MV-4-11 (cell line): ENCODE measurements at regions not wholly inside any gene's neighbourhood (a gene's known extent, or its start where the extent isn't known, plus 50 kb on each side); places are given as distances from the start of the nearest gene placed in this dataset.
"Not testable (repeated sequence)": the region's sequence is repeated elsewhere in the genome, so short reads cannot be mapped to it uniquely, and the experiment has no call there.

Source experiments
- DNase-seq: peaks from one replicate; lab custom pipeline; 2025; lab: John Stamatoyannopoulos, UW

GRCh38 chr14:85315733-85316290, 214.1 kb upstream of the FLRT2 start:
- peak; percentile 44 for DNase-seq

DNA sequence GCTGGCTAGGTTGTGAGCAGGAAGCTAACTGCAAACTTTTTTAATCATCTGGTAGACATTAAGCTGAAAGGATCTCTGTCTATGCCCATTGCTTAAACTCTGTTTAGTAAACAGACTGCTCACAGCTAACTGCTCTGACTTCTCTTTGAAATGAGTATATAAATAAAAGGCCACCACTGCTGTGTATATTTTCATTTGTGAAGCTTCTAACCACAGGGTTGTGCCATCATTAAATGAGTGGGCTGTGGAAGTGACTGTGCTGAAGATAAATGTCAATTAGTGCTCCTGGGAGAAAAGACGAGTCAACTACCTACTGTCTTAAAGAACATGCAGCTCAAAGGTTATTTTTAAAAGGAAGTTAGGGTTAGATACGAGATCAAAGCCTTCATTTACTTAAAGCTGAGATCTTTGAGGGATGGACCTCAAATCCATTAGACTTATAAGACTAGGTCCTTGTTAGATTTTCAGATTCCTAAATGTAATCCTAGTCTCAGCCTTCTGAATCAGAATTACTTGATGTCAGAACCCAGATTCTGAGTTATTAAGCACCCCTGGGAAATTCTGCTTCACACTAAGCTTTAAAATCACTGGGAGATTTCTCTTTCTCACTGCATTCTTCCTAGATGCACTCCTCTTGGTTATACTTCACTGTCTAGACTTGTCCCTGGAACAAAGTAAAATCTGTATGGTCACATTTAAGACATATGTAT, 213.1 kb upstream of the FLRT2 start:
- peak; percentile 24 for DNase-seq

DNA sequence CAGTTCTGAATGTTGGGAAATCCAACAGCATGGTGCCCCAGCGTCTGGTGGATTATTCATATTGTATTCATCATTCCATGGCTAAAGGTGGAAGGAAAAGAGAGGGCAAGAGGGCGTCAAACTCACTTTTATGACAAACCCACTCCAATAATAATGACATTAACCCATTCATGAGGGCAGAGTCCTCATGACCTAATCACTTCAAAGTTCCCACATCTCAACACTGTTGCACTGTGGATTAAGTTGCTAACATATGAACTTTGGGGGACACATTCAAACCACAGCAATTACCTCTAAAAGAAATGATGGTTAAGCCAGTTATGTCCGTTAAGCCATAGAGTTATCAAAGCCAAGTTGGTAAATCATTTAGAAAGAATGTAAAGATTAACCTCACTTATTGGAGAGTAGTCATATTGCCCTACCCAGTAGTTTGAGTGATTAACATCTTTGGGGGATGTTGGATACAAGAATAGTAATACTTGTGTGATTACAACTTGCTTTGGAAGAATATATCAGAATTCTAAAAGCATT, 212.4 kb upstream of the FLRT2 start:
- DNase-seq, result no peak

GRCh38 chr14:85319101-85319500, 210.8 kb upstream of the FLRT2 start:
- DNase-seq, result no peak

GRCh38 chr14:85319998-85320630, 209.8 kb upstream of the FLRT2 start:
- DNase-seq, result no peak

DNA sequence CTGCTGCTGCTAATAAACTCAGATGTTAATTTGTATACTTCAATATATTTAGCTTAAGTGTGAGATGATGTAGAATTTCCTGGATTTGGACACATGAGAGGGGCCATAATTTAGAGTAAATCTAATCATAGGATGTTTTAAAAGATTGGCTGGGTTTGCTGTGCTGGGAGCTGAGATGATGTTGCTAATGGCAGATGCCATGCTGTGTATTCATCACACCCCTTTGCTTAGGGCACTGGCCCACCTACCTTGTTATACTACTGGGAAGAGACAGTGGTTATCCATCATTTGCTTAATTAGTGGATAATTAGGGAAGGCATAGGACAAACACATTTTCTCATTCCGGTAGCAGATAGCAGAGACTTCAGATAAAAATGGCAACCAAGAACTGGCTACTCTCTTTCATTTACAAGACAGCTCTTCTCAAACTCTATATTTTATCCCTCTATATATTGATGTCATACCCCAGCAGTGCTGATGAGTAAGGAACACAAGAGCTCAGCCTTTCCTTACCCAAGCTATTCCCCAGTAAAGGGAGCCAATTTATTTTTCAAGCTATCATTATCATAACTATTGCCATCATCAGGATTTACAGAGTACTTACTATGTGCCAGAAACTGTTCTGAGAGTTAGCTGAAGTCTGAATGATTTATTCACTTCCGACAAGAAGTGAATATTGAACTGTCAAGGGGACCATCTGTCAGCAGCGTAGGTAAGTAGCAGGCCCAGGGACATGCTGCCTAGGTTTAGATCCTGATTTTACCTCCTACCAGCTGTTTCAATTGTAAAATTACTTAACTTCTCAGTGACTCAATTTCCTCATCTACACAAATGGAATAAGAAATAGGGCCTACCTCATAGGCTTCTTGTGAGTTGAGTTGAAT, 204.6 kb upstream of the FLRT2 start:
- no peak for DNase-seq

DNA sequence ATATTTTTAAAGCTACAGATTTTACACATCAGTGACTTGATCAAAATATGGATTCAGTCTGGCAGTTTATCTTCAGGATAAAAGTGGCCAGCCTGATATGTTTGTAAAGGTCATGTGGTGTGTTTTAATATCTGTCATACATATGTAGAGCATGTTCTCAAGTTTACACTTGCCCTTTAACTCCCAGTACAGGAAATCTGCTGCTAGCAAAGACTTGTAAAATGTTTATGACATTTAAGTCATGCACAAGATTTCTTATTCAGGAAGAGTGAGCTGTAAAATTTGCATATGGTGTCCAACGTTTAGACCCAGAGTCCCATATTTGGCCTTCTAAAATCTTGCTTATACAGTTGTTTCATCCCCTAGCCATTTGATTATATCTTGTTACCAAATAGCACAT, 197.5 kb upstream of the FLRT2 start:
- no peak for DNase-seq

GRCh38 chr14:85333313-85333712, 196.6 kb upstream of the FLRT2 start:
- no peak for DNase-seq

DNA sequence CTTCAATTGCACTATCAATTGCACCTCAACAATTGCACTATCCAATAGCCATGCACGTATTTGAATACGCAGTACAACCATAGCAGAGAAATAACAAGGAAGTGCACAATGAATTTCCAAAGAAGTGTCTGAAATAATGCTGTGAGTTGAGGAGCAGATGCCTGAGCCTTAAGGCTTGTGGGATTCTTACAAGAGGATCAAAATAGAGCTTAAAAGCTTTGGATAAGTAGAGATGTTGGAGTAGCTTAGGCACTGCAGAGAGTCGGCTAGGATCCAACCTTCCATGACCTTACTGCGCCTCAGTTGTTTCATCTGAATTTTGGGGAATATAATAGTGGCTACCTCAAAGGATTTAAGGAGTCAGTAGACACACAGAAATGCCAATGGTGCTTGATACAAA, 196.1 kb upstream of the FLRT2 start:
- DNase-seq, result no peak

- no peak for DNase-seq
Observed at GRCh38 chr14:85334316-85334715, 195.6 kb upstream of the FLRT2 start.

- DNase-seq, result no peak
Observed at GRCh38 chr14:85336257-85336656, 193.7 kb upstream of the FLRT2 start.

DNA sequence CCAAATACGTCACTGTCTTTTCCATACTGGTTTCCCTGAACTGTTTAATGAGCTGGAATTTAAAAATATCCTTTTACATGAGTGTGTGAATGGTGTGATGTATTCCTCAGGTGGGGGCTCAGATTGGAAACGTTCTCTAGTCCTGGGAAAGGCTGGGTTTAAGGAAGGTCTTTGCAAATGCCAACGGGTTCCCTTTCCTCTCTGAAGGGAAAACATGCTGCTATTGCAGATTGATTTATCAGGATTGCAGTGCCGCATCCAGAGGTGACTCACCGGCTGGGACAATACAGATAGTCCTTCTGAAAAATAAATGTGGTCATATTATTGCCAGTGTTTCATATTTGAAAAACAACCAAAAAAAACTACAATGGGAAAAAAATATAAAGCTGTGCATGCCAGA, 193.1 kb upstream of the FLRT2 start:
- DNase-seq, result no peak

DNA sequence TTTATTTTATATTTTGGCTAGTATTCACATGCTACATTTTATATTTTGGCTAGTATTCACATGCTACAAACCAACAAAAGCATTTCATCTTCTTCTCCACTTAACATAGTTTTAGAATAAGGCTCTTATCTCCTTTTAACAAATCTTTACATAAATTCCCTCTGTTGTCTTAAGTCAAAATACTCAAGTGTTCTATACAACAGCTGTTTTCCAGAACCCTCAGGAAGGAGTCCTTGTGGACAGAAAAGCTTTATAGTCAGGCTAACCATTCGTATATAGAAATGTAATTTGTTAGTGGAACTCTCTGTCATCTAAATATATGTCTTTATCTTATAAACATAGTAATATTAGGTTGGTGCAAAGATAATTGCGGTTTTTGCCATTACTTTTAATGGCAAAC, 191.0 kb upstream of the FLRT2 start:
- no peak for DNase-seq

GRCh38 chr14:85342858-85343607, 186.9 kb upstream of the FLRT2 start:
- DNase-seq, result no peak

DNA sequence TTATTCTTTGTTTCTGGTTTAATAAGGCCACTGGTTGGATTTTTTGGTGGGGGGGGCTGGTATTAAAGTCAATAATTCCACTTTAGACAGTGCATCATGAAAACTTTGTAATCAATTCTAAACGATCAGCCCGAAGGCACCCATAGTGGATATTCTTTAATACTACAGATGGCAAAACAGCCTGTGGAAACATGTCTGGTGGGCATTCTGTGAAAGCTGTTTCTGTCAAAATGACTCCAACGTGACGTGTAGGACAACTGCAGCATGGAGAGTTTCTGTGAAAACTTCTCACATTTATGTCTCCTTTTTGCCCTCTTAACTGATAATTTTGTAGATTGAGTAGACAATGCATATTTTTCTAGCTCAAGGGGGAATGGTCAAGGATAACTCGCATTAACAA, 185.8 kb upstream of the FLRT2 start:
- DNase-seq, result no peak

DNA sequence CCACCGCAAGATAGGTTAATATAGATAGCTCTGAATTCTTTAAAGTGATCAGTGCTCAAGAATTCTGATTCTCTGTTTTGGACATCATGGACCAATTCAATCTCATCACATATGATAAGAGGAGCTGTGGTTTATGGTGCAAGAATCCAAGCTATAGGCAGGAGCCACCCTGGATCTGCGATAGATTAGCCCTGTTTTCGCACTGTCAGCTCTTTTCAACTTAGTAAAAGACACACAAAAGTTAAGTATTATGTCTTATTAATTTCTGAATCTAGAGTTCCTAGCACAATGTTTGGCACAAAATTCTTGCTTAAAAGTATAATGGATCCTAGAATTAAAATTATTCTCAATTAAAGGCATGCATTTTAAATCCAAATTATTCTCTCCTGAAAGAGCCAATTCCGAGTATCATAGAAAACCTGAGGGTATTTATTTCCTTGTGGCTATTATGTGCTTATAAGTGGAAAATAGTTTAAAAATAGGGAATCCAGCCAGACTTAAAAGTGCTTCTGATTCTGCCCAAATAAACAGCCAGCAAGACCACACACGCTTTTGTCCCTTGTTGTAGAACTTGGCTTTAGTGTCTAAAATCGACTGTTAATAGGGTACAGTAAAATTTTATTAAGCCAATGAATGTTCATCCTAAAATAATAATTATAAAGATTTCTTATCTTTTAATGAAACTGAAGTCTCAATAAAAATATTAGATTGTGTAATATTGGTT, 184.9 kb upstream of the FLRT2 start:
- no peak for DNase-seq

DNA sequence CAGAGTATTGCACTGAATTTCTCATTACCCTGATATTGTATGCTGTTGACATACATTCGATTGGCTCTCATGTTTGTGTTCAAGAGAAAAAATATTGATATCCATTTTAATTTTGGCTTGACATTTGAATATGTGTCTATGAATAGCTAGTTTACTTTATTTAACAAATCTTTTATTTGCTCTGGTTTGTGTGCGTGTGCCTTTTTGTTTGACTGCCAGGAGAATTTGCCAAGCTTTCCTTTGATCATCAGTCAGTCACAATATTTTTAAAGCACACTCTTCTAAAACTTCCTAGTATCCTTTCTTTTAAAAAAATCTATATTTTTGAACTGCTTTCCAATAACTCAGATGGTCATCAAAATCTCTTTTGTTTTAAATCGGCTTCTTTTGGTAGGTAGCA, 179.3 kb upstream of the FLRT2 start:
- DNase-seq, result no peak

GRCh38 chr14:85352588-85352987, 177.4 kb upstream of the FLRT2 start:
- not testable (repeated sequence) for DNase-seq

DNA sequence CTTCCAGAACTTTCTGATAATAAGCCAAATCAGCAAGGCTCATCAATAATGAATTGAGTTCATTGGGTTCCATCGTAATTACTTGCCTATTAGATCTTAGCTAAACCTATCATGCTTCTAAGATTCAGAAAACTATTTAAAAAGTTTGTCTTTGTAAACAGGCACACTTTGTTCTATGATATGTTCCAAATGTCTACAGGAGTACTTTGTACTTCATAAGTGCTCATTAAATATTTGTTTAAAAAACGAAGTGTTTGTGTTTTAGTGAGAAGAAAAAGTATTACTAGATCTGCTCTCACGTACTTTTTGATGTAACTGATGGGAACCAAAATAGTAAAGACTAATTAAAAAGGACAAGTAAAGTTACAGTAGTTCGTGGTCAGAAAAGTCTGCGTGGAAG, 172.8 kb upstream of the FLRT2 start:
- no peak for DNase-seq

DNA sequence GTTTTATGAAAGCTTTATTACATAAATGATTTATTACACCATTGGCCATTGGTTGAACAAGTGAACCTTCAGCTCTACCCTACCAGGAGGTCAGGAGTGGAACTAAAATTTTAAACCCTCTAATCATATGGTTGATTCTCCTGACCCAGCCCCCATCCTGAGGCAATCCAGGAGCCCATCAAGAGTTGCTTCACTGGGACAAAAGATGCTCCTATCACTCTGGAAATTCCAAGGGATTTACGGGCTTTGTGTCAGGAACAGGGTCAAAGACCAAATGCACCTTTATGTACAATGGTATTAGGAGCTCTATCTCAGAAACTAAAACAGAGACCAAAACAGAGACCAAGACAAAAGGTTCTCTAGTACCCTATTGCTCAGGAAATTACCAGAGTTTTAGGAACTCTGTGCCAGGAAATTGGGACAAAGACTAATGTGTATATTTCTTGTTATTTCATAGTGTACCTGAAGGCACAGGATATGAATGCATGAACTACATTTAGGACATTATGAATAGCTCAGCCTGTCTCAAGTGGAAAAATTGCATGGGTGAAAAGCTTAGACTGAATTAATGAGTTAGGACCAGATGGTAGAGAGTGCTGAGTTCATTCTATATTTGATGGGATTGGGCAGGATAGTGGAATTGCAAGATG, 171.7 kb upstream of the FLRT2 start:
- DNase-seq, result no peak
